ACC112 (cell line): ENCODE measurements at regions not wholly inside any gene's neighbourhood (a gene's known extent, or its start where the extent isn't known, plus 50 kb on each side); places are given as distances from the start of the nearest gene placed in this dataset.

Experiments
- H2AFZ ChIP-seq: fragments of 200-600 bp; sonication (generic); one replicate; pipeline ENCODE4 v1.6.0; 2017; ENCODE audit warnings: antibody characterized with exemption, low read length; ENCODE audit not compliant: unreplicated experiment
- H3K27ac ChIP-seq: fragments of 200-600 bp; sonication (generic); 2 replicates; pipeline ENCODE4 v1.5.1; 2014; ENCODE audit warnings: low read depth, mild to moderate bottlenecking, antibody characterized with exemption, low read length, moderate library complexity
- H3K27me3 ChIP-seq: fragments of 200-600 bp; sonication (generic); 2 replicates; pipeline ENCODE4 v1.6.1; 2014; ENCODE audit warnings: mild to moderate bottlenecking, antibody characterized with exemption, low read length, moderate library complexity, mixed read lengths; ENCODE audit not compliant: insufficient read depth
- H3K36me3 ChIP-seq: fragments of 200-600 bp; sonication (generic); 2 replicates; pipeline ENCODE4 v1.6.1; 2016; ENCODE audit warnings: mild to moderate bottlenecking, antibody characterized with exemption, low read length, moderate library complexity, mixed read lengths; ENCODE audit not compliant: insufficient read depth
- H3K4me1 ChIP-seq: fragments of 200-600 bp; sonication (generic); one replicate; pipeline ENCODE4 v1.6.1; 2016; ENCODE audit warnings: low read length, mixed read lengths; ENCODE audit not compliant: insufficient read depth, unreplicated experiment, control insufficient read depth
- H3K4me3 ChIP-seq: fragments of 200-600 bp; sonication (generic); 2 replicates; pipeline ENCODE4 v1.5.1; 2014; ENCODE audit warnings: mild to moderate bottlenecking, low read depth, low read length
- H3K79me2 ChIP-seq: fragments of 200-600 bp; sonication (generic); one replicate; pipeline ENCODE4 v1.6.0; 2016; ENCODE audit warnings: low read length; ENCODE audit not compliant: control insufficient read depth, unreplicated experiment, insufficient read depth

- no peak overlapping the region for H3K4me3 ChIP-seq
- H3K4me1 ChIP-seq, result peaks cover 9% of the 10 kb centered on the region
- no peaks in the 10 kb centered on the region for H3K36me3 ChIP-seq
- H3K27me3 ChIP-seq, result peaks cover 3% of the 10 kb centered on the region; the same call in 1 of the 2 replicates
- no peaks in the 10 kb centered on the region for H3K79me2 ChIP-seq
- H2AFZ ChIP-seq, result no peak overlapping the region
- no peak overlapping the region for H3K27ac ChIP-seq
Measured at GRCh38 chr6:44559486-44560270, 172.2 kb downstream of the CDC5L start.

- no peak overlapping the region for H3K4me3 ChIP-seq
Measured at GRCh38 chr6:44560458-44561059, 173.1 kb downstream of the CDC5L start.

GRCh38 chr6:44561060-44561623, 173.6 kb downstream of the CDC5L start:
- no peak overlapping the region for H2AFZ ChIP-seq
- H3K4me1 ChIP-seq, result peaks cover 13% of the 10 kb centered on the region
- H3K4me3 ChIP-seq, result no peak overlapping the region
- H3K27me3 ChIP-seq, result peaks cover 3% of the 10 kb centered on the region; the same call in 1 of the 2 replicates
- H3K79me2 ChIP-seq, result no peaks in the 10 kb centered on the region
- H3K27ac ChIP-seq, result no peak overlapping the region
- H3K36me3 ChIP-seq, result no peaks in the 10 kb centered on the region

More at GRCh38 chr6:44560458-44561059, 173.1 kb downstream of the CDC5L start:
- H3K79me2 ChIP-seq, result no peaks in the 10 kb centered on the region
- no peaks in the 10 kb centered on the region for H3K36me3 ChIP-seq
- H3K27ac ChIP-seq, result no peak overlapping the region
- no peak overlapping the region for H2AFZ ChIP-seq
- peaks cover 3% of the 10 kb centered on the region; the same call in 1 of the 2 replicates for H3K27me3 ChIP-seq
- H3K4me1 ChIP-seq, result peaks cover 13% of the 10 kb centered on the region

- Histone ChIP-seq H3K4me3 (no peak overlapping the region), H3K27me3 (peaks cover 3% of the 10 kb centered on the region; the same call in 1 of the 2 replicates), H3K4me1 (peaks cover 13% of the 10 kb centered on the region), H3K36me3 (no peaks in the 10 kb centered on the region), H3K79me2 (no peaks in the 10 kb centered on the region), H2AFZ (no peak overlapping the region), H3K27ac (no peak overlapping the region)
Measured at GRCh38 chr6:44561832-44562665, 174.5 kb downstream of the CDC5L start.

GRCh38 chr6:44563397-44563796, 175.9 kb downstream of the CDC5L start:
- Histone ChIP-seq H3K27ac (no peak overlapping the region), H3K27me3 (peaks cover 3% of the 10 kb centered on the region; the same call in 1 of the 2 replicates), H3K79me2 (no peaks in the 10 kb centered on the region), H3K4me1 (peaks cover 13% of the 10 kb centered on the region), H2AFZ (no peak overlapping the region), H3K36me3 (no peaks in the 10 kb centered on the region), H3K4me3 (no peak overlapping the region)

GRCh38 chr6:44564906-44565524, 177.5 kb downstream of the CDC5L start:
- H3K79me2 ChIP-seq, result no peaks in the 10 kb centered on the region
- H3K27ac ChIP-seq, result no peak overlapping the region
- peaks cover 8% of the 10 kb centered on the region; the same call in 1 of the 2 replicates for H3K27me3 ChIP-seq
- no peak overlapping the region for H2AFZ ChIP-seq
- peaks cover 4% of the 10 kb centered on the region for H3K4me1 ChIP-seq
- no peak overlapping the region for H3K4me3 ChIP-seq
- H3K36me3 ChIP-seq, result no peaks in the 10 kb centered on the region

GRCh38 chr6:44567406-44567805, 179.9 kb downstream of the CDC5L start:
- no peaks in the 10 kb centered on the region for H3K79me2 ChIP-seq
- no peak overlapping the region for H3K4me3 ChIP-seq
- H3K36me3 ChIP-seq, result no peaks in the 10 kb centered on the region
- H3K4me1 ChIP-seq, result peaks cover 4% of the 10 kb centered on the region
- H3K27ac ChIP-seq, result no peak overlapping the region
- H3K27me3 ChIP-seq, result 0 out of 2 replicates have a peak, but pooled peaks cover 14% of the 10 kb centered on the region
- no peak overlapping the region for H2AFZ ChIP-seq

- Histone ChIP-seq H3K4me1 (peaks cover 4% of the 10 kb centered on the region), H3K27ac (no peak overlapping the region), H3K27me3 (0 out of 2 replicates have a peak, but pooled peaks cover 14% of the 10 kb centered on the region), H3K79me2 (no peaks in the 10 kb centered on the region), H3K36me3 (no peaks in the 10 kb centered on the region), H3K4me3 (no peak overlapping the region), H2AFZ (no peak overlapping the region)
Measured at GRCh38 chr6:44569131-44569530, 181.6 kb downstream of the CDC5L start.

GRCh38 chr6:44569931-44570385, 182.5 kb downstream of the CDC5L start:
- Histone ChIP-seq H3K4me3 (no peak overlapping the region), H3K27ac (no peak overlapping the region), H3K79me2 (no peaks in the 10 kb centered on the region), H3K27me3 (0 out of 2 replicates have a peak, but pooled peaks cover 14% of the 10 kb centered on the region), H2AFZ (peak overlapping the region; percentile 58), H3K4me1 (peaks cover 2% of the 10 kb centered on the region), H3K36me3 (no peaks in the 10 kb centered on the region)

- H3K4me1 ChIP-seq, result peaks cover 8% of the 10 kb centered on the region
Measured at GRCh38 chr6:44571510-44571909, 184.0 kb downstream of the CDC5L start.

More at GRCh38 chr6:44571510-44571909, 184.0 kb downstream of the CDC5L start:
- no peaks in the 10 kb centered on the region for H3K79me2 ChIP-seq
- no peak overlapping the region for H3K4me3 ChIP-seq
- H3K27me3 ChIP-seq, result 0 out of 2 replicates have a peak, but pooled peaks cover 14% of the 10 kb centered on the region
- no peaks in the 10 kb centered on the region for H3K36me3 ChIP-seq
- H2AFZ ChIP-seq, result no peak overlapping the region
- H3K27ac ChIP-seq, result no peak overlapping the region
